BJ (cell line): ENCODE measurements at regions not wholly inside any gene's neighbourhood (a gene's known extent, or its start where the extent isn't known, plus 50 kb on each side); places are given as distances from the start of the nearest gene placed in this dataset.
"Not testable (repeated sequence)": the region's sequence is repeated elsewhere in the genome, so short reads cannot be mapped to it uniquely, and the experiment has no call there.

ENCODE experiments used
- CTCF ChIA-PET: fragments of 350-600 bp; formaldehyde crosslinking; extraction: SDS; loops from one replicate; lab custom pipeline; 2021; ENCODE audit warnings: antibody characterized with exemption, inconsistent platforms; lab: Yijun Ruan, JAX
- POLR2A ChIA-PET: fragments of 300-600 bp; sonication (Branson Sonifier 250); formaldehyde crosslinking; extraction: SDS; loops from one replicate; lab custom pipeline; 2021; ENCODE audit warnings: antibody characterized with exemption; lab: Charles Lee
- DNase-seq: peaks from one replicate; pipeline ENCODE4 v3.0.0-alpha.2; 2011; ENCODE audit warnings: low read depth
- H3K27me3 ChIP-seq: 2 replicates; pipeline ENCODE4 v1.6.0; 2011; ENCODE audit warnings: low read length; ENCODE audit not compliant: control insufficient read depth, insufficient read depth
- H3K36me3 ChIP-seq: 2 replicates; pipeline ENCODE4 v1.5.1; 2011; ENCODE audit warnings: low read length; ENCODE audit not compliant: control insufficient read depth, insufficient read depth
- H3K4me3 ChIP-seq: 2 replicates; pipeline ENCODE4 v1.5.1; 2011; ENCODE audit warnings: low read depth, mild to moderate bottlenecking, control low read depth, low read length
- CTCF ChIP-seq: IDR thresholded peaks from 2 replicates; pipeline ENCODE4 v1.5.1; 2011; ENCODE audit warnings: low read depth, mild to moderate bottlenecking, control low read depth, inconsistent platforms, low read length, moderate library complexity; ENCODE audit not compliant: insufficient read depth

GRCh38 chr13:44649834-44650233, 73.7 kb upstream of the TSC22D1 start:
- Histone ChIP-seq H3K4me3 (no peak overlapping the region), H3K27me3 (no peaks in the 10 kb centered on the region), H3K36me3 (no peaks in the 10 kb centered on the region)
- ChIA-PET CTCF (interaction anchor here (1.2 to 1.6 kb wide), 2 partner anchors 9 to 19 kb away, joined by 3 to 4 read pairs; no protein-coding TSS in a partner anchor), POLR2A (no interaction called here)
- no peak for DNase-seq
- TF ChIP-seq CTCF: no peak

- ChIA-PET CTCF (no interaction called here), POLR2A (no interaction called here)
- DNase-seq: no peak
- no peak for TF ChIP-seq CTCF
- no peaks in the 10 kb centered on the region for H3K27me3 ChIP-seq
- H3K4me3 ChIP-seq: no peak overlapping the region
- no peaks in the 10 kb centered on the region for H3K36me3 ChIP-seq
Measured at GRCh38 chr13:44649104-44649428, 72.9 kb upstream of the TSC22D1 start.

- TF ChIP-seq CTCF: peak; percentile 39
- POLR2A ChIA-PET: no interaction called here
- Histone ChIP-seq H3K4me3 (no peak overlapping the region), H3K36me3 (no peaks in the 10 kb centered on the region), H3K27me3 (no peaks in the 10 kb centered on the region)
- CTCF ChIA-PET: interaction anchor here (1.0 to 1.8 kb wide), 5 partner anchors 11 to 266 kb away, joined by 3 to 5 read pairs (median 4); no protein-coding TSS in a partner anchor
- DNase-seq: no peak
Measured at GRCh38 chr13:44648392-44649103, 72.4 kb upstream of the TSC22D1 start.

- H3K4me3 ChIP-seq, POLR2A ChIA-PET: not testable (repeated sequence)
- CTCF ChIA-PET: interaction anchor here (0.6 to 1.8 kb wide), 8 partner anchors 10 to 326 kb away, joined by 3 to 5 read pairs (median 4); no protein-coding TSS in a partner anchor
Measured at GRCh38 chr13:44647560-44647959, 71.4 kb upstream of the TSC22D1 start.

GRCh38 chr13:44646044-44646443, 69.9 kb upstream of the TSC22D1 start:
- Histone ChIP-seq H3K27me3 (no peaks in the 10 kb centered on the region), H3K36me3 (no peaks in the 10 kb centered on the region), H3K4me3 (no peak overlapping the region)
- no peak for DNase-seq
- no peak for TF ChIP-seq CTCF
- ChIA-PET POLR2A (no interaction called here), CTCF (no interaction called here)

More at GRCh38 chr13:44647560-44647959, 71.4 kb upstream of the TSC22D1 start:
- not testable (repeated sequence) for H3K36me3 ChIP-seq, H3K27me3 ChIP-seq, DNase-seq
